GM12878 (cell line): ENCODE measurements at regions not wholly inside any gene's neighbourhood (a gene's known extent, or its start where the extent isn't known, plus 50 kb on each side); places are given as distances from the start of the nearest gene placed in this dataset.

Experiments
- NR2C1 ChIP-seq: fragments of 450-650 bp; IDR thresholded peaks from 2 replicates; pipeline ENCODE4 v1.6.1; 2017; ENCODE audit warnings: antibody characterized with exemption, mild to moderate bottlenecking, moderate library complexity
- PAX8 ChIP-seq: fragments of 450-650 bp; IDR thresholded peaks from 2 replicates; pipeline ENCODE4 v1.6.1; 2017; ENCODE audit warnings: mild to moderate bottlenecking, moderate library complexity
- POLR2A ChIP-seq: IDR thresholded peaks from 2 replicates; pipeline ENCODE4 v1.6.1; 2011; ENCODE audit warnings: low read depth, mild to moderate bottlenecking, low read length
- POLR2AphosphoS2 ChIP-seq: IDR thresholded peaks from 2 replicates; pipeline ENCODE4 v1.6.1; 2011; ENCODE audit warnings: low read depth, mild to moderate bottlenecking, low read length, improper control_type of control experiment, moderate library complexity
- SMAD1 ChIP-seq: fragments of 450-650 bp; IDR thresholded peaks from 2 replicates; pipeline ENCODE4 v1.6.1; 2018; ENCODE audit warnings: mild to moderate bottlenecking, low read depth; ENCODE audit not compliant: partially characterized antibody
- TF ChIP-seq, protein P1 (sequence below): IDR thresholded peaks from 2 replicates; pipeline ENCODE4 v1.6.1; 2012; ENCODE audit warnings: improper control_type of control experiment, low read depth, low read length; ENCODE audit not compliant: insufficient replicate concordance
- TF ChIP-seq, protein P2 (sequence below): IDR thresholded peaks from 2 replicates; pipeline ENCODE4 v1.6.1; 2011; ENCODE audit warnings: low read depth, mild to moderate bottlenecking, low read length, moderate library complexity, borderline replicate concordance; ENCODE audit errors: extremely low read depth
- TF ChIP-seq, protein P3 (sequence below): IDR thresholded peaks from 2 replicates; pipeline ENCODE4 v1.6.1; 2012; ENCODE audit warnings: low read depth, low read length, improper control_type of control experiment

- TF ChIP-seq NR2C1 (no peak), PAX8 (no peak), POLR2A (no peak), POLR2AphosphoS2 (no peak), SMAD1 (no peak)
- TF ChIP-seq, protein P1, sequence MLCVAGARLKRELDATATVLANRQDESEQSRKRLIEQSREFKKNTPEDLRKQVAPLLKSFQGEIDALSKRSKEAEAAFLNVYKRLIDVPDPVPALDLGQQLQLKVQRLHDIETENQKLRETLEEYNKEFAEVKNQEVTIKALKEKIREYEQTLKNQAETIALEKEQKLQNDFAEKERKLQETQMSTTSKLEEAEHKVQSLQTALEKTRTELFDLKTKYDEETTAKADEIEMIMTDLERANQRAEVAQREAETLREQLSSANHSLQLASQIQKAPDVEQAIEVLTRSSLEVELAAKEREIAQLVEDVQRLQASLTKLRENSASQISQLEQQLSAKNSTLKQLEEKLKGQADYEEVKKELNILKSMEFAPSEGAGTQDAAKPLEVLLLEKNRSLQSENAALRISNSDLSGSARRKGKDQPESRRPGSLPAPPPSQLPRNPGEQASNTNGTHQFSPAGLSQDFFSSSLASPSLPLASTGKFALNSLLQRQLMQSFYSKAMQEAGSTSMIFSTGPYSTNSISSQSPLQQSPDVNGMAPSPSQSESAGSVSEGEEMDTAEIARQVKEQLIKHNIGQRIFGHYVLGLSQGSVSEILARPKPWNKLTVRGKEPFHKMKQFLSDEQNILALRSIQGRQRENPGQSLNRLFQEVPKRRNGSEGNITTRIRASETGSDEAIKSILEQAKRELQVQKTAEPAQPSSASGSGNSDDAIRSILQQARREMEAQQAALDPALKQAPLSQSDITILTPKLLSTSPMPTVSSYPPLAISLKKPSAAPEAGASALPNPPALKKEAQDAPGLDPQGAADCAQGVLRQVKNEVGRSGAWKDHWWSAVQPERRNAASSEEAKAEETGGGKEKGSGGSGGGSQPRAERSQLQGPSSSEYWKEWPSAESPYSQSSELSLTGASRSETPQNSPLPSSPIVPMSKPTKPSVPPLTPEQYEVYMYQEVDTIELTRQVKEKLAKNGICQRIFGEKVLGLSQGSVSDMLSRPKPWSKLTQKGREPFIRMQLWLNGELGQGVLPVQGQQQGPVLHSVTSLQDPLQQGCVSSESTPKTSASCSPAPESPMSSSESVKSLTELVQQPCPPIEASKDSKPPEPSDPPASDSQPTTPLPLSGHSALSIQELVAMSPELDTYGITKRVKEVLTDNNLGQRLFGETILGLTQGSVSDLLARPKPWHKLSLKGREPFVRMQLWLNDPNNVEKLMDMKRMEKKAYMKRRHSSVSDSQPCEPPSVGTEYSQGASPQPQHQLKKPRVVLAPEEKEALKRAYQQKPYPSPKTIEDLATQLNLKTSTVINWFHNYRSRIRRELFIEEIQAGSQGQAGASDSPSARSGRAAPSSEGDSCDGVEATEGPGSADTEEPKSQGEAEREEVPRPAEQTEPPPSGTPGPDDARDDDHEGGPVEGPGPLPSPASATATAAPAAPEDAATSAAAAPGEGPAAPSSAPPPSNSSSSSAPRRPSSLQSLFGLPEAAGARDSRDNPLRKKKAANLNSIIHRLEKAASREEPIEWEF: no peak
- TF ChIP-seq, protein P2, sequence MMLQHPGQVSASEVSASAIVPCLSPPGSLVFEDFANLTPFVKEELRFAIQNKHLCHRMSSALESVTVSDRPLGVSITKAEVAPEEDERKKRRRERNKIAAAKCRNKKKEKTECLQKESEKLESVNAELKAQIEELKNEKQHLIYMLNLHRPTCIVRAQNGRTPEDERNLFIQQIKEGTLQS: no peak
- TF ChIP-seq, protein P3, sequence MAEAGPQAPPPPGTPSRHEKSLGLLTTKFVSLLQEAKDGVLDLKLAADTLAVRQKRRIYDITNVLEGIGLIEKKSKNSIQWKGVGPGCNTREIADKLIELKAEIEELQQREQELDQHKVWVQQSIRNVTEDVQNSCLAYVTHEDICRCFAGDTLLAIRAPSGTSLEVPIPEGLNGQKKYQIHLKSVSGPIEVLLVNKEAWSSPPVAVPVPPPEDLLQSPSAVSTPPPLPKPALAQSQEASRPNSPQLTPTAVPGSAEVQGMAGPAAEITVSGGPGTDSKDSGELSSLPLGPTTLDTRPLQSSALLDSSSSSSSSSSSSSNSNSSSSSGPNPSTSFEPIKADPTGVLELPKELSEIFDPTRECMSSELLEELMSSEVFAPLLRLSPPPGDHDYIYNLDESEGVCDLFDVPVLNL: no peak
Observed at GRCh38 chr6:79394690-79395089, 142.5 kb downstream of the LCA5 start (continued).
